GM12878 (cell line): ENCODE measurements at regions not wholly inside any gene's neighbourhood (a gene's known extent, or its start where the extent isn't known, plus 50 kb on each side); places are given as distances from the start of the nearest gene placed in this dataset.

ENCODE experiments used
- ATAC-seq: fragments of 200-7000 bp; cut with Tn5 transposase; 3 replicates; pipeline ENCODE4 v1.9.1; 2020; ENCODE audit warnings: mild to moderate bottlenecking, moderate library complexity
- BruUV-seq: library from RNA; stranded (reverse); fragments of 400-500 nt; replicated peaks from 2 replicates; lab custom pipeline; 2021; lab: Mats Ljungman, UMichigan
- CTCF ChIA-PET: fragments of 300-600 bp; sonication (Branson Sonifier 250); formaldehyde crosslinking; extraction: SDS; loops from one replicate; lab custom pipeline; 2021; ENCODE audit warnings: inconsistent platforms; lab: Yijun Ruan, JAX
- POLR2A ChIA-PET: fragments of 350-600 bp; formaldehyde crosslinking; extraction: SDS; loops from one replicate; lab custom pipeline; 2021; ENCODE audit warnings: inconsistent platforms; lab: Charles Lee
- RAD21 ChIA-PET: fragments of 300-600 bp; sonication (Branson Sonifier 250); formaldehyde crosslinking; loops from one replicate; lab custom pipeline; 2023; ENCODE audit warnings: antibody characterized with exemption; ENCODE audit not compliant: unreplicated experiment; lab: Charles Lee
- SMC1A ChIA-PET: fragments of 300-600 bp; sonication (Branson Sonifier 250); formaldehyde crosslinking; loops from one replicate; lab custom pipeline; 2023; ENCODE audit not compliant: unreplicated experiment, uncharacterized antibody; lab: Charles Lee
- DNase-seq: peaks from one replicate; pipeline ENCODE4 v3.0.0-alpha.2; 2011; ENCODE audit warnings: low read depth, low spot score
- FAIRE-seq: peaks from 3 replicates; lab custom pipeline; 2011; peaks lifted over from hg19 to GRCh38; lab: Jason Lieb, UNC
- H2AFZ ChIP-seq: 2 replicates; pipeline ENCODE4 v1.6.0; 2011; ENCODE audit warnings: low read depth, low read length, control low read depth; ENCODE audit not compliant: control insufficient read depth
- H3K27ac ChIP-seq: 2 replicates; pipeline ENCODE4 v1.5.1; 2011; ENCODE audit warnings: control low read depth; ENCODE audit not compliant: control insufficient read depth, insufficient read depth
- H3K27me3 ChIP-seq, 2 experiments: replicated peaks in 1 of 2; 2 replicates each; pipeline versions ENCODE4 v1.6.0 to v1.6.1; 2011; ENCODE audit warnings: low read length in 1 of 2; ENCODE audit not compliant: control insufficient read depth in 2 of 2, insufficient read depth in 2 of 2
- H3K36me3 ChIP-seq, 2 experiments: 2 replicates each; pipeline ENCODE4 v1.5.1; 2011; ENCODE audit warnings: low read length in 1 of 2; ENCODE audit not compliant: control insufficient read depth in 2 of 2, insufficient read depth in 2 of 2
- H3K4me1 ChIP-seq: 2 replicates; pipeline ENCODE4 v1.6.1; 2011; ENCODE audit warnings: mild to moderate bottlenecking, low read length, moderate library complexity, mixed read lengths; ENCODE audit not compliant: control insufficient read depth, insufficient read depth
- H3K4me2 ChIP-seq: 2 replicates; pipeline ENCODE4 v1.6.0; 2011; ENCODE audit warnings: control low read depth; ENCODE audit not compliant: control insufficient read depth, insufficient read depth
- H3K4me3 ChIP-seq: fragments of 200-600 bp; sonication (generic); 2 replicates; pipeline ENCODE4 v1.5.1; 2016
- H3K79me2 ChIP-seq: 2 replicates; pipeline ENCODE4 v1.6.0; 2011; ENCODE audit warnings: low read length; ENCODE audit not compliant: control insufficient read depth, insufficient read depth
- H3K9ac ChIP-seq: 2 replicates; pipeline ENCODE4 v1.8.0; 2011; ENCODE audit warnings: low read length, control low read depth, mixed read lengths; ENCODE audit not compliant: control insufficient read depth, insufficient read depth
- H3K9me3 ChIP-seq: replicated peaks from 3 replicates; pipeline ENCODE4 v1.5.1; 2011; ENCODE audit warnings: mild to moderate bottlenecking, low read length; ENCODE audit not compliant: control insufficient read depth, insufficient read depth
- H4K20me1 ChIP-seq: 2 replicates; pipeline ENCODE4 v1.6.0; 2011; ENCODE audit not compliant: control insufficient read depth, insufficient read depth
- BHLHE40 ChIP-seq, 2 experiments: fragments of 450-650 bp in 1 of 2; IDR thresholded peaks; 2 replicates each; pipeline ENCODE4 v1.6.1; 2011 to 2017; ENCODE audit warnings: low read depth in 2 of 2, borderline replicate concordance in 1 of 2, improper control_type of control experiment in 1 of 2, low read length in 1 of 2, mild to moderate bottlenecking in 1 of 2
- CBFB ChIP-seq: IDR thresholded peaks from 2 replicates; pipeline ENCODE4 v1.6.1; 2016; ENCODE audit warnings: antibody characterized with exemption, low read depth
- EZH2 ChIP-seq: IDR thresholded peaks from 2 replicates; pipeline ENCODE4 v1.6.1; 2012; ENCODE audit warnings: low read depth, mild to moderate bottlenecking, control low read depth, inconsistent platforms, low read length, borderline replicate concordance; ENCODE audit not compliant: control insufficient read depth
- FOS ChIP-seq: IDR thresholded peaks from 3 replicates; pipeline ENCODE4 v1.6.1; 2011; ENCODE audit warnings: borderline replicate concordance; ENCODE audit not compliant: insufficient read length; ENCODE audit errors: extremely low read depth
- FOXM1 ChIP-seq: IDR thresholded peaks from 2 replicates; pipeline ENCODE4 v1.6.1; 2012; ENCODE audit warnings: low read depth, mild to moderate bottlenecking, inconsistent platforms, low read length, moderate library complexity
- HDAC6 ChIP-seq: fragments of 200-600 bp; sonication (generic); IDR thresholded peaks from one replicate; pipeline ENCODE4 v1.8.0; 2017; ENCODE audit warnings: antibody characterized with exemption; ENCODE audit not compliant: unreplicated experiment
- KAT2A ChIP-seq: conservative IDR thresholded peaks from 2 replicates; pipeline ENCODE4 v1.6.1; 2011; ENCODE audit warnings: low read depth, low read length; ENCODE audit not compliant: control insufficient read depth
- MEF2A ChIP-seq: IDR thresholded peaks from 2 replicates; pipeline ENCODE4 v1.6.1; 2011; ENCODE audit warnings: low read depth, mild to moderate bottlenecking, low read length, moderate library complexity; ENCODE audit not compliant: insufficient read depth
- NR2F1 ChIP-seq: fragments of 450-650 bp; conservative IDR thresholded peaks from 2 replicates; pipeline ENCODE4 v1.6.1; 2017; ENCODE audit warnings: mild to moderate bottlenecking
- RAD21 ChIP-seq: IDR thresholded peaks from 2 replicates; pipeline ENCODE4 v1.6.1; 2011; ENCODE audit warnings: mild to moderate bottlenecking, low read depth, low read length, moderate library complexity; ENCODE audit not compliant: insufficient read depth
- RUNX3 ChIP-seq: IDR thresholded peaks from 2 replicates; pipeline ENCODE4 v1.6.1; 2012; ENCODE audit warnings: low read length, inconsistent platforms
- SIN3A ChIP-seq: IDR thresholded peaks from 2 replicates; pipeline ENCODE4 v1.6.1; 2012; ENCODE audit warnings: low read depth, low read length, improper control_type of control experiment
- TBL1XR1 ChIP-seq: IDR thresholded peaks from 2 replicates; pipeline ENCODE4 v1.6.1; 2012; ENCODE audit warnings: low read depth, low read length, improper control_type of control experiment
- ZNF274 ChIP-seq: IDR thresholded peaks from one replicate; pipeline ENCODE4 v1.8.0; 2011; ENCODE audit not compliant: insufficient read length, insufficient read depth
- ZNF622 ChIP-seq: fragments of 450-650 bp; IDR thresholded peaks from 2 replicates; pipeline ENCODE4 v1.6.1; 2017; ENCODE audit warnings: mild to moderate bottlenecking, inconsistent platforms
- WGBS: methylation state at CpG from one replicate; pipeline ENCODE4 v1.1.6; 2016; ENCODE audit warnings: low lambda C conversion rate; ENCODE audit not compliant: insufficient replicate concordance, insufficient coverage; ENCODE audit errors: missing lambda C conversion rate; 5-methylcytosine and 5-hydroxymethylcytosine counted together
- in situ Hi-C: fragments of 300-500 bp; cut with MboI; formaldehyde crosslinking; loops from 9 replicates; pipeline ENCODE4 v1.14.3; 2018; ENCODE audit warnings: mixed read lengths
- intact Hi-C: fragments of 100-400 bp; cut with micrococcal nuclease; formaldehyde crosslinking; loops from one replicate; pipeline ENCODE4 v1.14.2; 2022; ENCODE audit not compliant: unreplicated experiment
- TF ChIP-seq, protein P1 (sequence below): IDR thresholded peaks from 2 replicates; pipeline ENCODE4 v1.6.1; 2011; ENCODE audit warnings: low read depth, low read length, improper control_type of control experiment, borderline replicate concordance
- TF ChIP-seq, protein P2 (sequence below): fragments of 450-650 bp; IDR thresholded peaks from 2 replicates; pipeline ENCODE4 v1.6.1; 2018; ENCODE audit warnings: mild to moderate bottlenecking, low read depth, moderate library complexity; ENCODE audit not compliant: partially characterized antibody
- TF ChIP-seq, protein P3 (sequence below): fragments of 150-350 bp; IDR thresholded peaks from 2 replicates; pipeline ENCODE4 v1.6.1; 2014; ENCODE audit warnings: mild to moderate bottlenecking, low read depth, low read length
- TF ChIP-seq, protein P4 (sequence below): fragments of 450-650 bp; IDR thresholded peaks from 2 replicates; pipeline ENCODE4 v1.6.1; 2014; ENCODE audit warnings: mild to moderate bottlenecking

DNA sequence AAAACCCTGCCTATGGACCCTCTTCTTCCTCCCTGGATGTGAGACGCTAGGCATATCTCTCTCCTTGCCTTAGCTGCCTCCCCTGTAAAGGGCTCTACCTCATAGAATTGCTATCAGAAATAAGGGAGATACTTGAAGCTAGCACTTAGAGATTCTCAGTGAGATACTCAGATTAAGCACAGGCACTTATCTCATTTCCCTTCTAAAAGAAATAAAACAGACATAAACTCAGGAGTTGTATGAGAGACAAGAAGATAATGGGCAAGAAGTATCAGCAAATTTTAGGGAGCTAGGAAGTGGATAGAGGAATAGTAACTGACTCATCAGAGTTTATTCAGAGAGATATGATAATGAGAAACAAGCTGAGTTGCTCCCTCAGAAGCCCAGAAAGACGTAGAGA lies 131.0 kb downstream of the SP3 start:
- H3K4me2 ChIP-seq: no peak overlapping the region
- TF ChIP-seq KAT2A (no peak), NR2F1 (no peak), RAD21 (no peak), TBL1XR1 (no peak), ZNF274 (no peak), EZH2 (no peak), HDAC6 (no peak), RUNX3 (no peak), CBFB (no peak), ZNF622 (no peak), FOS (no peak), MEF2A (no peak), SIN3A (no peak), BHLHE40 (IDR thresholded peaks at IDR 0.05; ENCODE audit: borderline replicate concordance in 1 of 2, low read depth in 2 of 2, low read length in 1 of 2) (no peak), FOXM1 (no peak)
- TF ChIP-seq, protein P1, sequence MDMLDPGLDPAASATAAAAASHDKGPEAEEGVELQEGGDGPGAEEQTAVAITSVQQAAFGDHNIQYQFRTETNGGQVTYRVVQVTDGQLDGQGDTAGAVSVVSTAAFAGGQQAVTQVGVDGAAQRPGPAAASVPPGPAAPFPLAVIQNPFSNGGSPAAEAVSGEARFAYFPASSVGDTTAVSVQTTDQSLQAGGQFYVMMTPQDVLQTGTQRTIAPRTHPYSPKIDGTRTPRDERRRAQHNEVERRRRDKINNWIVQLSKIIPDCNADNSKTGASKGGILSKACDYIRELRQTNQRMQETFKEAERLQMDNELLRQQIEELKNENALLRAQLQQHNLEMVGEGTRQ: no peak
- TF ChIP-seq, protein P2, sequence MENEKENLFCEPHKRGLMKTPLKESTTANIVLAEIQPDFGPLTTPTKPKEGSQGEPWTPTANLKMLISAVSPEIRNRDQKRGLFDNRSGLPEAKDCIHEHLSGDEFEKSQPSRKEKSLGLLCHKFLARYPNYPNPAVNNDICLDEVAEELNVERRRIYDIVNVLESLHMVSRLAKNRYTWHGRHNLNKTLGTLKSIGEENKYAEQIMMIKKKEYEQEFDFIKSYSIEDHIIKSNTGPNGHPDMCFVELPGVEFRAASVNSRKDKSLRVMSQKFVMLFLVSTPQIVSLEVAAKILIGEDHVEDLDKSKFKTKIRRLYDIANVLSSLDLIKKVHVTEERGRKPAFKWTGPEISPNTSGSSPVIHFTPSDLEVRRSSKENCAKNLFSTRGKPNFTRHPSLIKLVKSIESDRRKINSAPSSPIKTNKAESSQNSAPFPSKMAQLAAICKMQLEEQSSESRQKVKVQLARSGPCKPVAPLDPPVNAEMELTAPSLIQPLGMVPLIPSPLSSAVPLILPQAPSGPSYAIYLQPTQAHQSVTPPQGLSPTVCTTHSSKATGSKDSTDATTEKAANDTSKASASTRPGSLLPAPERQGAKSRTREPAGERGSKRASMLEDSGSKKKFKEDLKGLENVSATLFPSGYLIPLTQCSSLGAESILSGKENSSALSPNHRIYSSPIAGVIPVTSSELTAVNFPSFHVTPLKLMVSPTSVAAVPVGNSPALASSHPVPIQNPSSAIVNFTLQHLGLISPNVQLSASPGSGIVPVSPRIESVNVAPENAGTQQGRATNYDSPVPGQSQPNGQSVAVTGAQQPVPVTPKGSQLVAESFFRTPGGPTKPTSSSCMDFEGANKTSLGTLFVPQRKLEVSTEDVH: no peak
- TF ChIP-seq, protein P3, sequence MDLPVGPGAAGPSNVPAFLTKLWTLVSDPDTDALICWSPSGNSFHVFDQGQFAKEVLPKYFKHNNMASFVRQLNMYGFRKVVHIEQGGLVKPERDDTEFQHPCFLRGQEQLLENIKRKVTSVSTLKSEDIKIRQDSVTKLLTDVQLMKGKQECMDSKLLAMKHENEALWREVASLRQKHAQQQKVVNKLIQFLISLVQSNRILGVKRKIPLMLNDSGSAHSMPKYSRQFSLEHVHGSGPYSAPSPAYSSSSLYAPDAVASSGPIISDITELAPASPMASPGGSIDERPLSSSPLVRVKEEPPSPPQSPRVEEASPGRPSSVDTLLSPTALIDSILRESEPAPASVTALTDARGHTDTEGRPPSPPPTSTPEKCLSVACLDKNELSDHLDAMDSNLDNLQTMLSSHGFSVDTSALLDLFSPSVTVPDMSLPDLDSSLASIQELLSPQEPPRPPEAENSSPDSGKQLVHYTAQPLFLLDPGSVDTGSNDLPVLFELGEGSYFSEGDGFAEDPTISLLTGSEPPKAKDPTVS: no peak
- TF ChIP-seq, protein P4, sequence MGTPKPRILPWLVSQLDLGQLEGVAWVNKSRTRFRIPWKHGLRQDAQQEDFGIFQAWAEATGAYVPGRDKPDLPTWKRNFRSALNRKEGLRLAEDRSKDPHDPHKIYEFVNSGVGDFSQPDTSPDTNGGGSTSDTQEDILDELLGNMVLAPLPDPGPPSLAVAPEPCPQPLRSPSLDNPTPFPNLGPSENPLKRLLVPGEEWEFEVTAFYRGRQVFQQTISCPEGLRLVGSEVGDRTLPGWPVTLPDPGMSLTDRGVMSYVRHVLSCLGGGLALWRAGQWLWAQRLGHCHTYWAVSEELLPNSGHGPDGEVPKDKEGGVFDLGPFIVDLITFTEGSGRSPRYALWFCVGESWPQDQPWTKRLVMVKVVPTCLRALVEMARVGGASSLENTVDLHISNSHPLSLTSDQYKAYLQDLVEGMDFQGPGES: no peak
- no peak overlapping the region for H3K27ac ChIP-seq
- no peak overlapping the region for H2AFZ ChIP-seq
- H4K20me1 ChIP-seq: no peaks in the 10 kb centered on the region
- RAD21 ChIA-PET: no interaction called here
- no peaks in the 10 kb centered on the region for H3K79me2 ChIP-seq
- H3K27me3 ChIP-seq: no peaks in the 10 kb centered on the region; a peak in 2 of 4 replicates
- no peaks in the 10 kb centered on the region for H3K36me3 ChIP-seq
- 9% methylated on average over 2 of the region's 2 CpGs for WGBS
- FAIRE-seq (no peak), ATAC-seq (no peak), DNase-seq (no peak)
- H3K9ac ChIP-seq: no peak overlapping the region
- in situ Hi-C loops (no loop called here), intact Hi-C loops (no loop called here)
- no peaks in the 10 kb centered on the region for H3K9me3 ChIP-seq
- no TSS peak for BruUV-seq
- no peak overlapping the region for H3K4me3 ChIP-seq
- H3K4me1 ChIP-seq: no peaks in the 10 kb centered on the region
- SMC1A ChIA-PET: no interaction called here
- POLR2A ChIA-PET: no interaction called here
- CTCF ChIA-PET: no interaction called here
